Sigmoid colon (tissue), 6 donors: ENCODE measurements at regions not wholly inside any gene's neighbourhood (a gene's known extent, or its start where the extent isn't known, plus 50 kb on each side); places are given as distances from the start of the nearest gene placed in this dataset.
"Not testable (repeated sequence)": the region's sequence is repeated elsewhere in the genome, so short reads cannot be mapped to it uniquely, and the experiment has no call there.

ENCODE experiments used
- DNase-seq: peaks from one replicate; pipeline ENCODE4 v3.0.0-alpha.2; 2019
- H3K27ac ChIP-seq, 4 donors: fragments of 200-600 bp; sonication (generic); one replicate each; pipeline ENCODE4 v1.5.1; 2016 to 2019; ENCODE audit warnings: mild to moderate bottlenecking in 1 of 4
- H3K27me3 ChIP-seq, 3 donors: fragments of 200-600 bp; sonication (generic); one replicate each; pipeline ENCODE4 v1.5.1; 2019; ENCODE audit warnings: mild to moderate bottlenecking in 1 of 3
- H3K36me3 ChIP-seq, 4 donors: fragments of 200-600 bp; sonication (generic); one replicate each; pipeline ENCODE4 v1.5.1; 2016 to 2019
- H3K4me1 ChIP-seq, 4 donors: fragments of 200-600 bp; sonication (generic); one replicate each; pipeline ENCODE4 v1.5.1; 2017 to 2019
- H3K4me3 ChIP-seq, 4 donors: fragments of 200-600 bp; sonication (generic); one replicate each; pipeline ENCODE4 v1.5.1; 2017 to 2019; ENCODE audit warnings: mild to moderate bottlenecking in 2 of 4, moderate library complexity in 1 of 4
- H3K9me3 ChIP-seq, 4 donors: fragments of 200-600 bp in 3 of 4; sonication (generic) in 3 of 4; one replicate each; pipeline versions ENCODE4 v1.5.1 to v1.6.1; 2013 to 2019
- EP300 ChIP-seq, 4 donors: sonication (generic); formaldehyde crosslinking; IDR thresholded peaks; one replicate each; pipeline ENCODE4 v1.6.1; 2017; ENCODE audit warnings: antibody characterized with exemption in 4 of 4
- POLR2A ChIP-seq, 2 donors: fragments of 450-650 bp; IDR thresholded peaks; one replicate each; pipeline ENCODE4 v1.6.1; 2016; ENCODE audit warnings: antibody characterized with exemption in 2 of 2, mild to moderate bottlenecking in 2 of 2, moderate library complexity in 2 of 2
- POLR2AphosphoS5 ChIP-seq, 4 donors: sonication (generic); formaldehyde crosslinking; IDR thresholded peaks; one replicate each; pipeline ENCODE4 v1.6.1; 2017; ENCODE audit warnings: antibody characterized with exemption in 4 of 4
- WGBS, 2 donors: extraction: QIAGEN DNeasy Blood & Tissue Kit; methylation state at CpG; one replicate each; pipeline ENCODE4 v1.1.7; 2013; 5-methylcytosine and 5-hydroxymethylcytosine counted together
- intact Hi-C: fragments of 100-400 bp; cut with DNase I; formaldehyde crosslinking; loops from one replicate; pipeline ENCODE4 v1.15.1; 2023
- TF ChIP-seq, protein P1 (sequence below), 4 experiments: fragments of 450-650 bp in 3 of 4; fragments of 200-600 bp in 1 of 4; IDR thresholded peaks; one replicate each; pipeline ENCODE4 v1.5.1; 2016 to 2019; ENCODE audit warnings: antibody characterized with exemption in 4 of 4, mild to moderate bottlenecking in 3 of 4, moderate library complexity in 2 of 4
- donor health status: healthy with polysubstance abuse.
- donor health status: healthy.

DNA sequence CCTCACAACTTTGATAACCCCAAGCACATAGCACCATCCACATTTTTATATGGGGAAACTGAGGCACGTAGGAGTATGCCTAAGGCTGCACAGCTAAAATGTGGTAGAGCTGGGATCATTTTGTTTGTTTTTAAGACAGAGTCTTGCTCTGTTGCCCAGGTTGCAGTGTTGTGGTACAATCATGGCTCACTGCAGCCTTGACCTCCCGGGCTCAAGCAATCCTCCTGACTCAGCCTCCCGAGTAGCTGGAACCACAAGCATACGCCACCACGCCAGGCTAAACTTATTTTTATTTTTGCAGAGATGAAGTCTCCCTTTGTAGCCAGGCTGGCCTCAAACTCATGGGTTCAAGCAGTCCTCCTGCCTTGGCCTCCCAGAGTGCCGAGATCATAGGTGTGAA is 81.0 kb upstream of the GSE1 start:
- H3K9me3 ChIP-seq = no peaks in the 10 kb centered on the region
- DNase-seq = no peak
- 95% methylated on average over 6 of the region's 6 CpGs for WGBS, 2 donors
- H3K36me3 ChIP-seq = no peaks in the 10 kb centered on the region
- H3K4me1 ChIP-seq = peaks cover 0 to 28% (median 23%) of the 10 kb centered on the region in 4 donors
- intact Hi-C loops = no loop called here
- no peak overlapping the region for H3K4me3 ChIP-seq
- no peaks in the 10 kb centered on the region for H3K27me3 ChIP-seq
- TF ChIP-seq, protein P1, sequence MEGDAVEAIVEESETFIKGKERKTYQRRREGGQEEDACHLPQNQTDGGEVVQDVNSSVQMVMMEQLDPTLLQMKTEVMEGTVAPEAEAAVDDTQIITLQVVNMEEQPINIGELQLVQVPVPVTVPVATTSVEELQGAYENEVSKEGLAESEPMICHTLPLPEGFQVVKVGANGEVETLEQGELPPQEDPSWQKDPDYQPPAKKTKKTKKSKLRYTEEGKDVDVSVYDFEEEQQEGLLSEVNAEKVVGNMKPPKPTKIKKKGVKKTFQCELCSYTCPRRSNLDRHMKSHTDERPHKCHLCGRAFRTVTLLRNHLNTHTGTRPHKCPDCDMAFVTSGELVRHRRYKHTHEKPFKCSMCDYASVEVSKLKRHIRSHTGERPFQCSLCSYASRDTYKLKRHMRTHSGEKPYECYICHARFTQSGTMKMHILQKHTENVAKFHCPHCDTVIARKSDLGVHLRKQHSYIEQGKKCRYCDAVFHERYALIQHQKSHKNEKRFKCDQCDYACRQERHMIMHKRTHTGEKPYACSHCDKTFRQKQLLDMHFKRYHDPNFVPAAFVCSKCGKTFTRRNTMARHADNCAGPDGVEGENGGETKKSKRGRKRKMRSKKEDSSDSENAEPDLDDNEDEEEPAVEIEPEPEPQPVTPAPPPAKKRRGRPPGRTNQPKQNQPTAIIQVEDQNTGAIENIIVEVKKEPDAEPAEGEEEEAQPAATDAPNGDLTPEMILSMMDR (IDR thresholded peaks at IDR 0.05) = no peak
- TF ChIP-seq POLR2A (IDR thresholded peaks at IDR 0.05) (no peak), EP300 (IDR thresholded peaks at IDR 0.05) (no peak), POLR2AphosphoS5 (IDR thresholded peaks at IDR 0.05) (no peak)
- peak overlapping the region in 2 of 4 donors; percentile 14 to 33 for H3K27ac ChIP-seq

DNA sequence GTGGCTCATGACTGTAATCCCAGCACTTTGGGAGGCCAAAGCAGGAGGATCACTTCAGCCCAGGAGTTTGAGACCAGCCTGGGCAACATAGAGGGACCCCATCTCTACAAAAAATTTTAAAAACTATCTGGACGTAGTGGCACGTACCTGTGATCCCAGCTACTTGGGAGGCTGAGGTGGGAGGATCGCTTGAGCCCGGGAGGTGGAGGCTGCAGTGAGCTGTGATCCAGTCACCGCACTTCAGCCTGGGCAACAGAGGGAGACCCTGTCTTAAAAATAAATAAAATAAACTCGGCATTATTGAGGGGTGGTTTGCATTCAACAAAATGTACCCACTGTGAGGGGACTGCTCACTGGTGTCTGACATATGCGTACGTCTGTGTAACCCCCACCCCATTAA is 79.5 kb upstream of the GSE1 start:
- H3K4me3 ChIP-seq, DNase-seq, H3K9me3 ChIP-seq, intact Hi-C loops, H3K27me3 ChIP-seq, H3K36me3 ChIP-seq: not testable (repeated sequence)
- Histone ChIP-seq H3K4me1 (peaks cover 0 to 41% (median 31%) of the 10 kb centered on the region in 4 donors), H3K27ac (peak overlapping the region in 3 of 4 donors; percentile 78 to 87 (median 83))
- WGBS, 2 donors = 85 to 87% methylated on average over 8 of the region's 8 CpGs

DNA sequence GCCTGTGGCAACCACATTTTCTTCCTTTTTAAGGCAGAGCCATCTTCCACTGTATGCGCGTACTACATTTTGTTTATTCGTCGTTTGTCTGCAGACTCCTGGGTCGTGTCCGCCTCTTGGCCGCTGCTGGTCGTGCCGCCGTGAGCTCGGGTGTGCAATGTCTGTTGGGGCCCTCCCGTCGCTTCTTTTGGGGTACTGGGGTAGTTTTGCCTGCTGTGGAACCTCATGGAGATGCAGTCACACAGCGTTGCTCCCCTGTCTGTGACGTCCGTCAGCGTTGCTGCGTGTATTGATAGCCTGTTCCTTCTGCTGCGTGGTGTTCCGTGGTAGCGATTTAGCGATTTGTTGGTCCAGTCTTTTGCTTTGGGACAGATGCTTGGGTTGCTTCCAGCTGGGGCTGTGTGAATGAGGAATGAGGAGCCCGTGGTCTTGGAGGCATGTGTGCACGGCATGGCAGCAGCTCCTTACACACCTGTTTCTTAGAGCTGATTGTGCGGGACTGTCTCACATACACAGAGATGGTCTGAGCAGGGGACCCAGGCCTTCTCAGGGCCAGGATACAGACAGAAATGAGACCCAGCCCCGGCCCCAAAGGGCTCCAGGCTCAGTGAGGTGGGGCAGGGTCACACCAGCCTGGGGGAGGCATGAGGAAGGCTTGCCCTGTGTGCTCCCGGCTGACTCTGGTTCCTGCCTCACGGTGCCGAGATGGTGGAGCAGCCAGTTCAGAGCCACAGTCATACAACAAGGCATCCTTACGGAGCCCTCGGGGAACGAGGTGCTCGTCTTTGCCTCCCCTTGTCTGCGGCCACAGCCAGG is 78.4 kb upstream of the GSE1 start:
- intact Hi-C loops = no loop called here
- 68 to 78% methylated on average over 34 of the region's 34 CpGs for WGBS, 2 donors

GRCh38 chr16:85535352-85536072 is 77.6 kb upstream of the GSE1 start:
- no peaks in the 10 kb centered on the region for H3K27me3 ChIP-seq
- WGBS, 2 donors = 16 to 44% methylated on average over 14 of the region's 14 CpGs
- intact Hi-C loops = no loop called here
- peak overlapping the region in 3 of 4 donors; percentile 28 to 43 (median 39) for H3K4me3 ChIP-seq
- DNase-seq = peak; percentile 67
- H3K36me3 ChIP-seq = peaks cover 0 to 7% (median 0%) of the 10 kb centered on the region in 4 donors
- H3K4me1 ChIP-seq = peaks cover 0 to 41% (median 31%) of the 10 kb centered on the region in 4 donors
- H3K27ac ChIP-seq = peak overlapping the region in 3 of 4 donors; percentile 78 to 87 (median 83)
- no peaks in the 10 kb centered on the region for H3K9me3 ChIP-seq
- TF ChIP-seq EP300 (IDR thresholded peaks at IDR 0.05) = no peak
- no peak for TF ChIP-seq POLR2A (IDR thresholded peaks at IDR 0.05)
- no peak for TF ChIP-seq POLR2AphosphoS5 (IDR thresholded peaks at IDR 0.05)
- TF ChIP-seq, protein P1 (IDR thresholded peaks at IDR 0.05) = no peak

More for the DNA sequence above, 78.4 kb upstream of the GSE1 start:
- Histone ChIP-seq H3K27ac (peak overlapping the region in 3 of 4 donors; percentile 78 to 87 (median 83)), H3K9me3 (no peaks in the 10 kb centered on the region), H3K4me1 (peaks cover 0 to 41% (median 31%) of the 10 kb centered on the region in 4 donors), H3K4me3 (peak overlapping the region; percentile 15 to 43 (median 34)), H3K27me3 (no peaks in the 10 kb centered on the region), H3K36me3 (peaks cover 0 to 2% (median 0%) of the 10 kb centered on the region in 4 donors)
- DNase-seq = peak; percentile 77
- TF ChIP-seq EP300 (IDR thresholded peaks at IDR 0.05) (no peak), POLR2AphosphoS5 (IDR thresholded peaks at IDR 0.05) (peak; percentile 23 to 68 (median 39))

GRCh38 chr16:85536073-85536410 is 77.1 kb upstream of the GSE1 start:
- TF ChIP-seq, protein P1 (IDR thresholded peaks at IDR 0.05) = no peak
- TF ChIP-seq POLR2AphosphoS5 (IDR thresholded peaks at IDR 0.05) = peak in 1 of 4 donors; percentile 24
- WGBS, 2 donors = 15 to 28% methylated on average over 6 of the region's 6 CpGs
- Histone ChIP-seq H3K4me3 (no peak overlapping the region), H3K27me3 (no peaks in the 10 kb centered on the region), H3K9me3 (no peaks in the 10 kb centered on the region), H3K36me3 (peaks cover 0 to 7% (median 0%) of the 10 kb centered on the region in 4 donors), H3K27ac (peak overlapping the region; percentile 3 to 87 (median 80)), H3K4me1 (peaks cover 0 to 42% (median 32%) of the 10 kb centered on the region in 4 donors)
- DNase-seq = peak; percentile 66
- intact Hi-C loops = no loop called here
